Kidney (tissue), 13 donors: ENCODE measurements at regions not wholly inside any gene's neighbourhood (a gene's known extent, or its start where the extent isn't known, plus 50 kb on each side); places are given as distances from the start of the nearest gene placed in this dataset.
A peak's percentile ranks its signal among the peaks of the same experiment; 100 is the strongest.

Source experiments
- DNase-seq, 5 donors: peaks; one replicate each; pipeline ENCODE4 v3.0.0-alpha.2; 2013 to 2020
- FAIRE-seq: peaks from 2 replicates; lab custom pipeline; 2012; peaks lifted over from hg19 to GRCh38; lab: Jason Lieb, UNC
- H3K27ac ChIP-seq, 2 donors: one replicate each; pipeline ENCODE4 v1.7.0; 2013; ENCODE audit warnings: low read depth in 2 of 2, low read length in 2 of 2, inconsistent platforms in 1 of 2
- H3K27me3 ChIP-seq: one replicate; pipeline ENCODE4 v1.7.1; 2013; ENCODE audit warnings: low read length, inconsistent platforms; ENCODE audit not compliant: control insufficient read depth, insufficient read depth
- H3K36me3 ChIP-seq, 3 donors: one replicate each; pipeline versions ENCODE4 v1.7.0 to v1.7.1; 2013; ENCODE audit warnings: low read length in 3 of 3, control low read depth in 1 of 3, inconsistent platforms in 1 of 3; ENCODE audit not compliant: insufficient read depth in 3 of 3, control insufficient read depth in 2 of 3
- H3K4me1 ChIP-seq, 3 donors: one replicate each; pipeline versions ENCODE4 v1.7.0 to v1.7.1; 2013; ENCODE audit warnings: low read length in 3 of 3, inconsistent platforms in 1 of 3, low read depth in 1 of 3; ENCODE audit not compliant: control insufficient read depth in 2 of 3, insufficient read depth in 2 of 3
- H3K4me3 ChIP-seq, 3 donors: one replicate each; pipeline versions ENCODE4 v1.7.0 to v1.8.1; 2013; ENCODE audit warnings: low read length in 3 of 3, control low read depth in 1 of 3, inconsistent platforms in 1 of 3
- H3K9ac ChIP-seq, 3 donors: one replicate each; pipeline versions ENCODE4 v1.7.0 to v1.7.1; 2013; ENCODE audit warnings: low read length in 3 of 3, control low read depth in 1 of 3, inconsistent platforms in 1 of 3
- H3K9me3 ChIP-seq, 3 donors: one replicate each; pipeline versions ENCODE4 v1.7.0 to v1.7.1; 2013; ENCODE audit warnings: low read length in 3 of 3, control low read depth in 1 of 3, inconsistent platforms in 1 of 3; ENCODE audit not compliant: control insufficient read depth in 2 of 3, insufficient read depth in 1 of 3
- CTCF ChIP-seq: IDR thresholded peaks from 3 replicates; pipeline ENCODE4 v1.5.1; 2012; ENCODE audit warnings: mild to moderate bottlenecking, moderate library complexity, borderline replicate concordance; ENCODE audit not compliant: insufficient read depth; ENCODE audit errors: extremely low read depth
- intact Hi-C: fragments of 100-400 bp; cut with DNase I; formaldehyde crosslinking; loops from one replicate; pipeline ENCODE4 v1.11.1; 2022
- donor health status: control.
- donor health status: control.
- donor health status: control.
- donor health status: control.
- donor health status: control.
- donor health status: DM: yes; HTN: yes; CAD: no.
- donor health status: Normal renal cell carcinoma (clear cell type).

DNA sequence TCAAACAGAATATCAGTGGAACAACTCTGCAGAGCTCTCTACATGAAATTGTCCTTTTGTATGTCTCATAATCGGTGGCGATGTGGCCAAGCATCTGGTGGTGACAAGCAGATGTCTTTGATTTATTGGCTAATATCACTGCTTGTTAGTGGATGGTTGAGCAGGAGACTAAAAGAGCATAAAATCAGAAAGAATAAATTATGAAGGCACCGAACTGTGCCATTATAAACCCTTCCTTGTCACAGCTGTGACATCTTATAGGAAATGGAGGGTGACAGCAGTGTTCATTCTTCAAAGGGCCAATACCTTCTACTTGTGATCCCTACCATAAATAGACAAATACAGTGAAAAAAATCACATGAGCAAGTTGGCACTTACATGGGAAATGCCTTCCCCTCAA, 1404.3 kb downstream of the MAT2B start:
- FAIRE-seq = no peak
- no peak for TF ChIP-seq CTCF
- intact Hi-C loops = no loop called here
- Histone ChIP-seq H3K36me3 (no peaks in the 10 kb centered on the region), H3K9ac (no peak overlapping the region), H3K4me1 (no peaks in the 10 kb centered on the region), H3K9me3 (no peaks in the 10 kb centered on the region), H3K27ac (no peak overlapping the region), H3K27me3 (no peaks in the 10 kb centered on the region), H3K4me3 (no peak overlapping the region)
- peak in 2 of 5 donors; percentile 3 to 10 for DNase-seq

DNA sequence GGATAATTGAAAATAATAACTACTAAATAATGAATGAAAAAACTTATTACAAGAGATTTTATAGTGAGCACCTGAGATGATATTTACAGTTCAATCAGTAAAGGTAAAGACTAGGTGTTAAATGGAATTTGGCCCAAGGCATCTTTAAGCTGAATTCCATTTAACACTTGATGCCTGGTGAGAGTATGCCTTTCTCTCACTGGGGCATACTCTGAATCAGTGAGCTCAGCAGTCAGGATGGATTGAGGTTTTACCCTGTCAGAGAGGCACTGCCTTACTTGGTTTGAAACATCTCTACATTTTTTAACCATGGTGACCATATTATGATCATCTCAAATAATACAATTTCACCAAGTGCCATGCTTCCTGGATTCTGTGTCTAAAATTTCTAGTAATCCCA, 1416.3 kb downstream of the MAT2B start:
- Histone ChIP-seq H3K36me3 (no peaks in the 10 kb centered on the region), H3K27me3 (no peaks in the 10 kb centered on the region), H3K4me1 (no peaks in the 10 kb centered on the region), H3K27ac (no peak overlapping the region), H3K9me3 (peaks cover 0 to 16% (median 2%) of the 10 kb centered on the region in 3 donors), H3K4me3 (no peak overlapping the region), H3K9ac (no peak overlapping the region)
- no peak for TF ChIP-seq CTCF
- FAIRE-seq (no peak), DNase-seq (no peak)
- intact Hi-C loops = no loop called here

DNA sequence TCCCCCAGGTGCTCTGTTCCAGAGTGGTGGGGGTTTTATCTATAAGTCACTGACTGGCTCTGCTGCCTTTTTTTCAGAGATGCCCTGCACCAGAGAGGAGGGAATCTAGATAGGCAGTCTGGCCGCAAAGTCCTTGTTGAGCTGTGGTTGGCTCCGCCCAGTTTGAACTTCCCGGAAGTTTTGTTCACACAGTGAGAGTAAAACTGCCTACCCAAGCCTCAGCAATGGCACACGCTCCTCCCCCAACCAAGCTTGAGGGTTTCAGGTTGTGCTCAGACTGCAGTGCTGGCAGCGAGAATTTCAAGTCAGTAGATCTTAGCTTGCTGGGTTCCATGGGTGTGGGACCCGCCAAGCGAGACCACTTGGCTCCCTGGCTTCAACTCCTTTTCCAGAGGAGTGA, 1428.6 kb downstream of the MAT2B start:
- H3K27me3 ChIP-seq = no peaks in the 10 kb centered on the region
- no peak for TF ChIP-seq CTCF
- DNase-seq (no peak), FAIRE-seq (no peak)
- H3K9ac ChIP-seq = no peak overlapping the region
- no peaks in the 10 kb centered on the region for H3K9me3 ChIP-seq
- no peak overlapping the region for H3K27ac ChIP-seq
- H3K4me3 ChIP-seq = no peak overlapping the region
- H3K4me1 ChIP-seq = no peaks in the 10 kb centered on the region
- intact Hi-C loops = no loop called here
- no peaks in the 10 kb centered on the region for H3K36me3 ChIP-seq

DNA sequence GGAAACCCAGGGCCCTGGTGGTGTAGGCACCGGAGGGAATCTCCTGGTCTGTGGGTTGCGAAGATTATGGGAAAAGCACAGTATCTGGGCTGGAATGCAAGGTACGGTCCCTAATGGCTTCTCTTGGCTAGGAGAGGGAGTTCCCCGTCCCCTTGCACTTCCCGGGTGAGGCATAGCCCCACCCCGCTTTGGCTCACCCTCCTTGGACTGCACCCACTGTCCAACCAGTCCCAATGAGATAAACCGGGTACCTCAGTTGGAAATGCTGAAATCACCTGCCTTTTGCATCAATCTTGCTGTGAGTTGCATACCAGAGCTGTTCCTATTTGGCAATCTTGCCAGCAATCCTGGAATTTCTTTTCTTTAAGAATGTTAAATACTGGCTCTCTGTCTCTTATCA, 1429.1 kb downstream of the MAT2B start:
- Histone ChIP-seq H3K9ac (no peak overlapping the region), H3K27me3 (no peaks in the 10 kb centered on the region), H3K4me3 (no peak overlapping the region), H3K27ac (no peak overlapping the region), H3K36me3 (no peaks in the 10 kb centered on the region), H3K4me1 (no peaks in the 10 kb centered on the region), H3K9me3 (no peaks in the 10 kb centered on the region)
- intact Hi-C loops = no loop called here
- DNase-seq (no peak), FAIRE-seq (no peak)
- no peak for TF ChIP-seq CTCF
